ENCODE measurements at regions not wholly inside any gene's neighbourhood (a gene's known extent, or its start where the extent isn't known, plus 50 kb on each side); places are given as distances from the start of the nearest gene placed in this dataset.
"Not testable (repeated sequence)": the region's sequence is repeated elsewhere in the genome, so short reads cannot be mapped to it uniquely, and the experiment has no call there.

GRCh38 chr2:89760762-89761161 is 1069.3 kb downstream of the RPIA start:
- not testable (repeated sequence) for TF ChIP-seq CTCF (conservative IDR thresholded peaks at IDR 0.05; ENCODE audit: low read depth, low read length); EZH2 (IDR thresholded peaks at IDR 0.05; ENCODE audit: low read length, unreplicated experiment); EZH2phosphoT487 (IDR thresholded peaks at IDR 0.05; ENCODE audit: borderline replicate concordance, low read length)

All from PC-3 (cell line).